Breast epithelium (tissue), 4 donors: ENCODE measurements at regions not wholly inside any gene's neighbourhood (a gene's known extent, or its start where the extent isn't known, plus 50 kb on each side); places are given as distances from the start of the nearest gene placed in this dataset.

ENCODE experiments used
- DNase-seq, 2 donors: peaks; one replicate each; pipeline ENCODE4 v3.0.0-alpha.2; 2019; ENCODE audit warnings: low spot score in 2 of 2
- H3K27ac ChIP-seq, 2 donors: fragments of 200-600 bp; sonication (generic) in 1 of 2; one replicate each; pipeline ENCODE4 v1.5.1; 2016 to 2019; ENCODE audit warnings: mild to moderate bottlenecking in 1 of 2
- H3K27me3 ChIP-seq, 2 donors: fragments of 200-600 bp; sonication (generic) in 1 of 2; one replicate each; pipeline versions ENCODE4 v1.5.1 to v1.6.0; 2017 to 2019; ENCODE audit warnings: control low read depth in 1 of 2, mild to moderate bottlenecking in 1 of 2
- H3K36me3 ChIP-seq: fragments of 200-600 bp; one replicate; pipeline ENCODE4 v1.5.1; 2019
- H3K4me1 ChIP-seq, 2 donors: fragments of 200-600 bp; sonication (generic); one replicate each; pipeline ENCODE4 v1.5.1; 2016 to 2019; ENCODE audit warnings: control low read depth in 1 of 2
- H3K4me3 ChIP-seq, 3 donors: fragments of 200-600 bp; sonication (generic); 1 replicate in 2 of 3; 2 replicates in 1 of 3; pipeline ENCODE4 v1.5.1; 2016 to 2019; ENCODE audit warnings: mild to moderate bottlenecking in 3 of 3, moderate library complexity in 2 of 3
- H3K9me3 ChIP-seq, 2 donors: fragments of 200-600 bp; sonication (generic) in 1 of 2; one replicate each; pipeline ENCODE4 v1.5.1; 2016 to 2019; ENCODE audit warnings: control low read depth in 1 of 2
- POLR2A ChIP-seq: fragments of 450-650 bp; IDR thresholded peaks from one replicate; pipeline ENCODE4 v1.6.1; 2016; ENCODE audit warnings: antibody characterized with exemption, mild to moderate bottlenecking, moderate library complexity
- POLR2AphosphoS5 ChIP-seq, 3 donors: sonication (generic); formaldehyde crosslinking; IDR thresholded peaks; one replicate each; pipeline ENCODE4 v1.6.1; 2017; ENCODE audit warnings: antibody characterized with exemption in 3 of 3
- intact Hi-C: fragments of 100-400 bp; cut with DNase I; formaldehyde crosslinking; loops from one replicate; pipeline ENCODE4 v1.15.1; 2023; ENCODE audit warnings: low total_unique reads
- TF ChIP-seq, protein P1 (sequence below), 3 donors: fragments of 450-650 bp; IDR thresholded peaks; one replicate each; pipeline ENCODE4 v1.5.1; 2016 to 2017; ENCODE audit warnings: antibody characterized with exemption in 3 of 3, mild to moderate bottlenecking in 3 of 3, moderate library complexity in 3 of 3

DNA sequence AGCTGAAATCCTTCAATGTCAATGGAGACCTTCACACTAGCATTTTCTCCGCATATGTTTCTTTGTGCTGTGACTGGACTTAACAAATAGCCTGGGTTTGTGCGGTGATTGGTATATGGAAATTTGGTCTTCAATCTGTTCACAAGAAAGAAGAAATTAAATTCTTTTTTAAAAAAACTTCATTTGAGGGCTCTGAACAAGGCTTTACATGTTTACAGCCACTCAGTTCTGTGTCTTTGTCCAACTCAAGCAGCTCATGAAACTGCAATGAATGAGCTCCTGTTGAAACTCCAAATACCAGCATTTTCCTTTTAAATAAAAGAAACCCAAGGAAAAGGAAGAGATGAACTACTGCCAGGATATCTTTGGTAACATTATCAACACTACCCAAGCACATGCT, 57.3 kb downstream of the PIK3C2A start:
- no peaks in the 10 kb centered on the region for H3K4me1 ChIP-seq
- H3K27ac ChIP-seq: no peak overlapping the region
- H3K27me3 ChIP-seq: no peaks in the 10 kb centered on the region
- no peaks in the 10 kb centered on the region for H3K9me3 ChIP-seq
- DNase-seq: no peak
- intact Hi-C loops: no loop called here
- no peaks in the 10 kb centered on the region for H3K36me3 ChIP-seq
- no peak overlapping the region for H3K4me3 ChIP-seq
- TF ChIP-seq, protein P1, sequence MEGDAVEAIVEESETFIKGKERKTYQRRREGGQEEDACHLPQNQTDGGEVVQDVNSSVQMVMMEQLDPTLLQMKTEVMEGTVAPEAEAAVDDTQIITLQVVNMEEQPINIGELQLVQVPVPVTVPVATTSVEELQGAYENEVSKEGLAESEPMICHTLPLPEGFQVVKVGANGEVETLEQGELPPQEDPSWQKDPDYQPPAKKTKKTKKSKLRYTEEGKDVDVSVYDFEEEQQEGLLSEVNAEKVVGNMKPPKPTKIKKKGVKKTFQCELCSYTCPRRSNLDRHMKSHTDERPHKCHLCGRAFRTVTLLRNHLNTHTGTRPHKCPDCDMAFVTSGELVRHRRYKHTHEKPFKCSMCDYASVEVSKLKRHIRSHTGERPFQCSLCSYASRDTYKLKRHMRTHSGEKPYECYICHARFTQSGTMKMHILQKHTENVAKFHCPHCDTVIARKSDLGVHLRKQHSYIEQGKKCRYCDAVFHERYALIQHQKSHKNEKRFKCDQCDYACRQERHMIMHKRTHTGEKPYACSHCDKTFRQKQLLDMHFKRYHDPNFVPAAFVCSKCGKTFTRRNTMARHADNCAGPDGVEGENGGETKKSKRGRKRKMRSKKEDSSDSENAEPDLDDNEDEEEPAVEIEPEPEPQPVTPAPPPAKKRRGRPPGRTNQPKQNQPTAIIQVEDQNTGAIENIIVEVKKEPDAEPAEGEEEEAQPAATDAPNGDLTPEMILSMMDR (IDR thresholded peaks at IDR 0.05): no peak
- TF ChIP-seq POLR2A (no peak), POLR2AphosphoS5 (IDR thresholded peaks at IDR 0.05) (no peak)

DNA sequence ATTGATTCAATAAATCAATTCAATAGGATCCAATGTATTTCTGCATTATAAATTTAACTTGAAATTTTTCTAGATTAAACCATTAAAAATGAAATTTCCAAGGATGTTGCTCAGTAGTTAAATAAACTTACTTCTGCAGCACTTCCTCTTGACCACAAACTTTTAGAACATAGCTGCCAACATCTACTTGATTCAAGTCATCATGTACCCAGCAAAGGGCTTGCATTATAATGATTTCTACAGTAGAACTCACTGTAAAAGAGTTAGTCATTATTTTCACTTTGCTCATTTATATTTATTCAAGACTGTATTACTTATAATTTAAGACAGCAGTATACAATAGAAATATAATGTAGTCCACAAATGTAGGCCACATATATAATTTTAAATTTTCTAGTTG, 59.2 kb downstream of the PIK3C2A start:
- H3K4me1 ChIP-seq: no peaks in the 10 kb centered on the region
- H3K4me3 ChIP-seq: no peak overlapping the region
- intact Hi-C loops: no loop called here
- TF ChIP-seq POLR2AphosphoS5 (IDR thresholded peaks at IDR 0.05) (no peak), POLR2A (no peak)
- TF ChIP-seq, protein P1 (IDR thresholded peaks at IDR 0.05): no peak
- no peaks in the 10 kb centered on the region for H3K36me3 ChIP-seq
- H3K27me3 ChIP-seq: no peaks in the 10 kb centered on the region
- DNase-seq: no peak
- H3K27ac ChIP-seq: no peak overlapping the region
- H3K9me3 ChIP-seq: no peaks in the 10 kb centered on the region

DNA sequence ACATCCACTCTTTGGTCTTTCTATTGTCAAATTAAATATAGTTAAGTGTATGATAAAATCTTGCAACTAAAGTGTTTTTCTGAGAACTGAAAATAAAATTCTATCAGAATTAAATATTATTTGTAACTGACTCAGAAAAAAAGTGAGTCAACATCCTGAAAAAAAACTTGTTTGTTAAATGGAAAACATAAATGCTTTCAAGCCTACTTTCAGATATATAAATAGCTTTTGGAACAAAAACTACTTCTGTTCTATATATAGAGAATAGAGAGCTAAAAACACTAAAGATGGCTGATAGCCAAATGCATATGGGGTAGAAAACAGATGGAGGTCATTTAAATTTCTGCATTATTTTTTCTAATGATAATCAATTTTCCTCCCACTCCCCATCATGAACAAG, 61.8 kb downstream of the PIK3C2A start:
- Histone ChIP-seq H3K4me3 (no peak overlapping the region), H3K36me3 (no peaks in the 10 kb centered on the region), H3K27ac (no peak overlapping the region), H3K4me1 (no peaks in the 10 kb centered on the region), H3K27me3 (no peaks in the 10 kb centered on the region), H3K9me3 (no peaks in the 10 kb centered on the region)
- DNase-seq: no peak
- intact Hi-C loops: no loop called here
- TF ChIP-seq, protein P1 (IDR thresholded peaks at IDR 0.05): no peak

DNA sequence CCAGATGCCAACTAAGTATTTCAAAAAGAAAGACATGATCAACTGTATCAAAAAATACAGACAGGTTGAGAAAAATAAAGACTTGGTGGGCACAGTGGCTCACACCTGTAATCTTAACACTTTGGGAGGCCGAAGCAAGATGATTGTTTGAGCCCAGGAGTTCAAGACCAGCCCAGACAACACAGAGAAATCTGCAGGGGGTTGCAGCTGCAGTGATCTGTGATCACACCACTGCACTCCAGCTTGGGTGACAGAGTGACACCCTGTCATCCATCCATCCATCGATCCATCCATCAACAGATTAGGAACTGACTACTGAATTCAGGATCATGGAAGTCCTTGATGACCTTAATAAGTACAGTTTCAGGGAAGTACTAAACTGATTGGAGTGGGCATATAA, 65.0 kb upstream of the RPS13 start:
- TF ChIP-seq, protein P1 (IDR thresholded peaks at IDR 0.05): no peak
- TF ChIP-seq POLR2A: no peak
- no peak for TF ChIP-seq POLR2AphosphoS5 (IDR thresholded peaks at IDR 0.05)
- Histone ChIP-seq H3K9me3 (no peaks in the 10 kb centered on the region), H3K4me3 (no peak overlapping the region), H3K36me3 (no peaks in the 10 kb centered on the region), H3K27ac (no peak overlapping the region), H3K27me3 (no peaks in the 10 kb centered on the region), H3K4me1 (no peaks in the 10 kb centered on the region)
- no peak for DNase-seq
- intact Hi-C loops: no loop called here

DNA sequence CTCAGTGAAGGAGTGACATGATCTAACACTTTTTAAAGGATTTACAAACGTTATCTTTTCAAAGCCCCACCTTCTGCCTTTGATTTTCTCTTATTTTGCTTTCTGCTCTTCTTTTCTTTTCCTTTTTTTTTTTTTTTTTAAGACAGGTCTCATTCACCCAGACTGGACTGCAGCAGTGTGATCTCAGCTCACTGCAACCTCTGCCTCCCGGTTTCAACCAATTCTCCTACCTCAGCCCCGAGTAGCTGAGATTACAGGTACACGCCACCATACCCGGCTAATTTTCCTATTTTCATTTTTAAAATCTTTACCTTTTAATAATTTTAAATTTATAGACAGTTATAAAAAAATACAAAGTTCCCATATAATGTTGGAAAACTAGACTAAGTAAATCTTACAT, 63.7 kb upstream of the RPS13 start:
- DNase-seq: no peak
- no peaks in the 10 kb centered on the region for H3K36me3 ChIP-seq
- H3K9me3 ChIP-seq: no peaks in the 10 kb centered on the region
- no peaks in the 10 kb centered on the region for H3K4me1 ChIP-seq
- intact Hi-C loops: no loop called here
- no peak overlapping the region for H3K4me3 ChIP-seq
- no peaks in the 10 kb centered on the region for H3K27me3 ChIP-seq
- no peak overlapping the region for H3K27ac ChIP-seq
- TF ChIP-seq, protein P1 (IDR thresholded peaks at IDR 0.05): no peak
- no peak for TF ChIP-seq POLR2A
- TF ChIP-seq POLR2AphosphoS5 (IDR thresholded peaks at IDR 0.05): no peak
